H9 (cell line): ENCODE measurements at regions not wholly inside any gene's neighbourhood (a gene's known extent, or its start where the extent isn't known, plus 50 kb on each side); places are given as distances from the start of the nearest gene placed in this dataset.

ENCODE experiments used
- DNase-seq: peaks from one replicate; pipeline ENCODE4 v3.0.0-alpha.2; 2017
- H2AFZ ChIP-seq: one replicate; pipeline ENCODE4 v1.6.1; 2013; ENCODE audit warnings: mild to moderate bottlenecking, low read length, control low read depth, moderate library complexity
- H2AK5ac ChIP-seq: 2 replicates; pipeline ENCODE4 v1.6.1; 2013; ENCODE audit warnings: low read length, control low read depth, mixed read lengths; ENCODE audit not compliant: insufficient read length
- H2BK120ac ChIP-seq: one replicate; pipeline ENCODE4 v1.6.1; 2013; ENCODE audit warnings: low read depth, mild to moderate bottlenecking, low read length, control low read depth, inconsistent platforms; ENCODE audit not compliant: poor library complexity, severe bottlenecking
- H2BK12ac ChIP-seq: 2 replicates; pipeline ENCODE4 v1.6.1; 2013; ENCODE audit warnings: low read length, control low read depth, mixed read lengths, low read depth; ENCODE audit not compliant: insufficient read length
- H2BK15ac ChIP-seq: 2 replicates; pipeline ENCODE4 v1.6.1; 2013; ENCODE audit warnings: low read depth, low read length, control low read depth
- H2BK20ac ChIP-seq: one replicate; pipeline ENCODE4 v1.6.1; 2013; ENCODE audit warnings: low read depth, mild to moderate bottlenecking, low read length, control low read depth, inconsistent platforms; ENCODE audit not compliant: poor library complexity, severe bottlenecking
- H2BK5ac ChIP-seq: 2 replicates; pipeline ENCODE4 v1.6.1; 2013; ENCODE audit warnings: low read length, control low read depth, mixed read lengths; ENCODE audit not compliant: insufficient read length
- H3K14ac ChIP-seq: 2 replicates; pipeline ENCODE4 v1.6.1; 2013; ENCODE audit warnings: low read length, control low read depth; ENCODE audit not compliant: insufficient read depth
- H3K18ac ChIP-seq: 2 replicates; pipeline ENCODE4 v1.6.1; 2013; ENCODE audit warnings: low read depth, mild to moderate bottlenecking, mixed read lengths, low read length, control low read depth; ENCODE audit not compliant: insufficient read length
- H3K23ac ChIP-seq: 2 replicates; pipeline ENCODE4 v1.6.1; 2013; ENCODE audit warnings: low read length, control low read depth, mixed read lengths, low read depth; ENCODE audit not compliant: insufficient read length
- H3K23me2 ChIP-seq: 2 replicates; pipeline ENCODE4 v1.6.1; 2013; ENCODE audit warnings: low read depth, mild to moderate bottlenecking, mixed read lengths, low read length, control low read depth; ENCODE audit not compliant: insufficient read length, poor library complexity, severe bottlenecking
- H3K27ac ChIP-seq: 2 replicates; pipeline ENCODE4 v1.5.1; 2013; ENCODE audit warnings: low read length, control low read depth, mixed read lengths, low read depth; ENCODE audit not compliant: insufficient read length
- H3K27me3 ChIP-seq: 2 replicates; pipeline ENCODE4 v1.6.1; 2013; ENCODE audit warnings: low read length, control low read depth, inconsistent platforms; ENCODE audit not compliant: insufficient read depth
- H3K4ac ChIP-seq: 2 replicates; pipeline ENCODE4 v1.6.1; 2013; ENCODE audit warnings: low read depth, mild to moderate bottlenecking, control low read depth, inconsistent platforms, low read length, moderate library complexity
- H3K4me1 ChIP-seq: 2 replicates; pipeline ENCODE4 v1.6.1; 2013; ENCODE audit warnings: low read length, control low read depth, inconsistent platforms; ENCODE audit not compliant: insufficient read depth
- H3K4me2 ChIP-seq: 2 replicates; pipeline ENCODE4 v1.6.1; 2013; ENCODE audit warnings: low read length, control low read depth, mixed read lengths; ENCODE audit not compliant: insufficient read length, insufficient read depth
- H3K56ac ChIP-seq: 2 replicates; pipeline ENCODE4 v1.6.1; 2013; ENCODE audit warnings: low read depth, mild to moderate bottlenecking, mixed read lengths, low read length, control low read depth; ENCODE audit not compliant: insufficient read length
- H3K79me1 ChIP-seq: 2 replicates; pipeline ENCODE4 v1.6.1; 2013; ENCODE audit warnings: low read depth, mild to moderate bottlenecking, moderate library complexity, low read length, control low read depth, inconsistent platforms; ENCODE audit not compliant: insufficient read depth, poor library complexity, severe bottlenecking
- H3K79me2 ChIP-seq: 2 replicates; pipeline ENCODE4 v1.6.1; 2013; ENCODE audit warnings: low read length, control low read depth, inconsistent platforms; ENCODE audit not compliant: insufficient read depth
- H3K9ac ChIP-seq: 2 replicates; pipeline ENCODE4 v1.6.1; 2013; ENCODE audit warnings: low read length, control low read depth, mixed read lengths; ENCODE audit not compliant: insufficient read length; ENCODE audit errors: extremely low read depth
- H3K9me3 ChIP-seq: one replicate; pipeline ENCODE4 v1.6.1; 2013; ENCODE audit warnings: low read depth, low read length, inconsistent platforms; ENCODE audit not compliant: control insufficient read depth
- H3T11ph ChIP-seq: one replicate; pipeline ENCODE4 v1.6.1; 2013; ENCODE audit warnings: mild to moderate bottlenecking, low read length, control low read depth, inconsistent platforms
- H4K20me1 ChIP-seq: one replicate; pipeline ENCODE4 v1.6.1; 2013; ENCODE audit not compliant: control insufficient read depth, insufficient read length, insufficient read depth
- H4K5ac ChIP-seq: 2 replicates; pipeline ENCODE4 v1.6.1; 2013; ENCODE audit warnings: low read depth, mild to moderate bottlenecking, mixed read lengths, low read length, control low read depth; ENCODE audit not compliant: insufficient read length
- H4K8ac ChIP-seq: replicated peaks from 2 replicates; pipeline ENCODE4 v1.6.1; 2013; ENCODE audit warnings: low read length, control low read depth, mixed read lengths, low read depth; ENCODE audit not compliant: insufficient read length
- H4K91ac ChIP-seq: 2 replicates; pipeline ENCODE4 v1.6.1; 2013; ENCODE audit warnings: low read depth, mild to moderate bottlenecking, moderate library complexity, mixed read lengths, low read length, control low read depth; ENCODE audit not compliant: insufficient read length
- H3K27ac Mint-ChIP-seq, 3 experiments: 2 replicates in 2 of 3; 3 replicates in 1 of 3; pipeline ENCODE4 v1.8.0; 2020 to 2021; ENCODE audit warnings: mixed read lengths in 3 of 3, mild to moderate bottlenecking in 1 of 3, moderate library complexity in 1 of 3
- H3K27me3 Mint-ChIP-seq: 2 replicates; pipeline ENCODE4 v1.8.0; 2021; ENCODE audit warnings: low read depth, mild to moderate bottlenecking, moderate library complexity, mixed read lengths
- H3K36me3 Mint-ChIP-seq, 3 experiments: 2 replicates in 2 of 3; 3 replicates in 1 of 3; pipeline ENCODE4 v1.8.0; 2020 to 2021; ENCODE audit warnings: low read depth in 3 of 3, mixed read lengths in 3 of 3; ENCODE audit not compliant: insufficient read depth in 1 of 3
- H3K4me1 Mint-ChIP-seq, 2 experiments: 2 replicates each; pipeline ENCODE4 v1.8.0; 2020; ENCODE audit warnings: mixed read lengths in 2 of 2
- H3K4me3 Mint-ChIP-seq, 2 experiments: 2 replicates in 1 of 2; 3 replicates in 1 of 2; pipeline ENCODE4 v1.8.0; 2020 to 2021; ENCODE audit warnings: mild to moderate bottlenecking in 2 of 2, mixed read lengths in 2 of 2, moderate library complexity in 1 of 2
- H3K9me3 Mint-ChIP-seq, 2 experiments: 2 replicates in 1 of 2; 3 replicates in 1 of 2; pipeline ENCODE4 v1.8.0; 2020; ENCODE audit warnings: mild to moderate bottlenecking in 2 of 2, mixed read lengths in 2 of 2, moderate library complexity in 1 of 2
- TF ChIP-seq, protein P1 (sequence below): fragments of 200-600 bp; sonication (generic); conservative IDR thresholded peaks from 3 replicates; pipeline ENCODE4 v1.8.0; 2021; ENCODE audit warnings: antibody characterized with exemption, mild to moderate bottlenecking

DNA sequence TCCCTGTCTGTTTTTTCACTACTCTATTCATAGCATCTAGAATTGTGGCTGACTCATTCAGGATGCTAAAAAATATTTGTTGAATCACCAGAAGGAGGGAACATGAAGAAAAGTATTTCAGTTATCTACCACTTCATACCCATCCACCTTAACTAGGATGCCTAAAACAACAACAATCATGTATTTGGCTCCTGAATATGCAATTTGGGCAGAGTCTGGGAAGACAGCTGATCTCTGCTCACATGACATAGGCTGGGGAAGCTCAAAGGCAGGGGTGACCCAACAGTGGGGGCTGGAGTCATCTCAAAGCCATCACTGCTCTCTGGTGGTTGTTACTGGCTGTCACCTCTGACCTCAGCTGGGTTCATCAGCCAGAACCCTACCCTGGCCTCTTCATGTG is 80.1 kb upstream of the RPL38 start:
- peaks cover 12 to 24% of the 10 kb centered on the region in 2 experiments for H3K4me1 Mint-ChIP-seq
- no peak overlapping the region for H3T11ph ChIP-seq
- no peaks in the 10 kb centered on the region for H3K27me3 ChIP-seq
- TF ChIP-seq, protein P1, sequence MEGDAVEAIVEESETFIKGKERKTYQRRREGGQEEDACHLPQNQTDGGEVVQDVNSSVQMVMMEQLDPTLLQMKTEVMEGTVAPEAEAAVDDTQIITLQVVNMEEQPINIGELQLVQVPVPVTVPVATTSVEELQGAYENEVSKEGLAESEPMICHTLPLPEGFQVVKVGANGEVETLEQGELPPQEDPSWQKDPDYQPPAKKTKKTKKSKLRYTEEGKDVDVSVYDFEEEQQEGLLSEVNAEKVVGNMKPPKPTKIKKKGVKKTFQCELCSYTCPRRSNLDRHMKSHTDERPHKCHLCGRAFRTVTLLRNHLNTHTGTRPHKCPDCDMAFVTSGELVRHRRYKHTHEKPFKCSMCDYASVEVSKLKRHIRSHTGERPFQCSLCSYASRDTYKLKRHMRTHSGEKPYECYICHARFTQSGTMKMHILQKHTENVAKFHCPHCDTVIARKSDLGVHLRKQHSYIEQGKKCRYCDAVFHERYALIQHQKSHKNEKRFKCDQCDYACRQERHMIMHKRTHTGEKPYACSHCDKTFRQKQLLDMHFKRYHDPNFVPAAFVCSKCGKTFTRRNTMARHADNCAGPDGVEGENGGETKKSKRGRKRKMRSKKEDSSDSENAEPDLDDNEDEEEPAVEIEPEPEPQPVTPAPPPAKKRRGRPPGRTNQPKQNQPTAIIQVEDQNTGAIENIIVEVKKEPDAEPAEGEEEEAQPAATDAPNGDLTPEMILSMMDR = peak; percentile 28; the same call in 1 of the 3 replicates
- no peak overlapping the region for H4K5ac ChIP-seq
- H4K91ac ChIP-seq = no peak overlapping the region
- peaks cover 8 to 11% of the 10 kb centered on the region in 2 experiments for H3K9me3 Mint-ChIP-seq
- H3K4me2 ChIP-seq = no peak overlapping the region
- no peak overlapping the region for H3K23ac ChIP-seq
- H4K20me1 ChIP-seq = no peaks in the 10 kb centered on the region
- no peak overlapping the region for H3K18ac ChIP-seq
- peaks cover 0 to 8% (median 2%) of the 10 kb centered on the region in 3 experiments; a peak in 3 of 7 replicates for H3K36me3 Mint-ChIP-seq
- H4K8ac ChIP-seq = no peak overlapping the region
- peak; percentile 64 for DNase-seq
- no peak overlapping the region for H3K14ac ChIP-seq
- no peak overlapping the region for H2AFZ ChIP-seq
- no peak overlapping the region for H2BK5ac ChIP-seq
- no peak overlapping the region for H3K9ac ChIP-seq
- no peaks in the 10 kb centered on the region for H3K79me2 ChIP-seq
- no peak overlapping the region for H3K27ac Mint-ChIP-seq
- H2BK20ac ChIP-seq = no peak overlapping the region
- no peaks in the 10 kb centered on the region for H3K79me1 ChIP-seq
- no peak overlapping the region for H2AK5ac ChIP-seq
- no peaks in the 10 kb centered on the region for H3K23me2 ChIP-seq
- H2BK15ac ChIP-seq = no peak overlapping the region
- no peak overlapping the region for H2BK12ac ChIP-seq
- H3K9me3 ChIP-seq = no peaks in the 10 kb centered on the region
- H3K27ac ChIP-seq = no peak overlapping the region
- H3K56ac ChIP-seq = no peak overlapping the region
- H3K4ac ChIP-seq = no peak overlapping the region
- H3K4me1 ChIP-seq = peaks cover 8% of the 10 kb centered on the region; the same call in 1 of the 2 replicates
- peaks cover 4% of the 10 kb centered on the region for H3K27me3 Mint-ChIP-seq
- no peak overlapping the region for H2BK120ac ChIP-seq
- no peak overlapping the region for H3K4me3 Mint-ChIP-seq
